ENCODE measurements at regions not wholly inside any gene's neighbourhood (a gene's known extent, or its start where the extent isn't known, plus 50 kb on each side); places are given as distances from the start of the nearest gene placed in this dataset.

GRCh38 chr11:104672897-104673296 is 225.4 kb downstream of the CASP12 start:
- DNase-seq (ENCODE audit: low read depth) = no peak
- no peak overlapping the region for H3K4me3 ChIP-seq (ENCODE audit: low read depth, low read length)
- TF ChIP-seq, protein P1, sequence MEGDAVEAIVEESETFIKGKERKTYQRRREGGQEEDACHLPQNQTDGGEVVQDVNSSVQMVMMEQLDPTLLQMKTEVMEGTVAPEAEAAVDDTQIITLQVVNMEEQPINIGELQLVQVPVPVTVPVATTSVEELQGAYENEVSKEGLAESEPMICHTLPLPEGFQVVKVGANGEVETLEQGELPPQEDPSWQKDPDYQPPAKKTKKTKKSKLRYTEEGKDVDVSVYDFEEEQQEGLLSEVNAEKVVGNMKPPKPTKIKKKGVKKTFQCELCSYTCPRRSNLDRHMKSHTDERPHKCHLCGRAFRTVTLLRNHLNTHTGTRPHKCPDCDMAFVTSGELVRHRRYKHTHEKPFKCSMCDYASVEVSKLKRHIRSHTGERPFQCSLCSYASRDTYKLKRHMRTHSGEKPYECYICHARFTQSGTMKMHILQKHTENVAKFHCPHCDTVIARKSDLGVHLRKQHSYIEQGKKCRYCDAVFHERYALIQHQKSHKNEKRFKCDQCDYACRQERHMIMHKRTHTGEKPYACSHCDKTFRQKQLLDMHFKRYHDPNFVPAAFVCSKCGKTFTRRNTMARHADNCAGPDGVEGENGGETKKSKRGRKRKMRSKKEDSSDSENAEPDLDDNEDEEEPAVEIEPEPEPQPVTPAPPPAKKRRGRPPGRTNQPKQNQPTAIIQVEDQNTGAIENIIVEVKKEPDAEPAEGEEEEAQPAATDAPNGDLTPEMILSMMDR (IDR thresholded peaks at IDR 0.05; ENCODE audit: low read depth, low read length) = no peak

DNA sequence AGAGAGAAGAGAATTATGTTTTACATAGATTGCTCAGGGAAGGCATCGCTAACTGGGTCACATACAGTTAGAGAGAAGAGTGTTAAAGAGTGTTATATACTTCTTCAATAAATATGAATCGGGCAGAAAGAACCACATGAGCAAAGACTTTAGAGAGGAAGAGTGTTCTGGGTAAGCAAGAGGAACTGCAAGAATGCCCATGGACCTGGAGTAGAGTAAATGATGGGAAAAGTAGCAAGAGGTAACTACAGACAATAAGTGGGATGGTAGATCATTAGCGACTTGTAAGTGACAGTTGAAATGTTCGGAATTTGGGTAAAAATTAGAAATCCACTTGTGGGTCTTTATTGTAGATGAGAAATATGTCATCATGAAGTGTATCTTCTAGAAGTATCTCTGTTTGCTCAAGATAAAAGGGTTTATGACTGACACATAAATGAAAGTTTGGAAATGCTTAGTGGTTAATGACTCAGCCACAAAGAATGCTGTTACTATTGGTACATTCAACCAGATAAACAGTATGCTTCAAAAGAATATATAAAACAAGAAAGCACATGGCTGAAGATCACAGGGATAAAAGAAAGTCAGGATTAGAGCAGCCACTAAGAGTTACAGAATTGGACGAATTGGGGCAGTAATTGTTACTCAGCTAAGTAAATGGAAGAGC is 229.3 kb downstream of the CASP12 start:
- peak; percentile 27 for TF ChIP-seq MYC (IDR thresholded peaks at IDR 0.05; ENCODE audit: low read depth, low read length)
- TF ChIP-seq MAX (IDR thresholded peaks at IDR 0.05; ENCODE audit: low read depth, low read length) = peak; percentile 86
- no peak for TF ChIP-seq POLR2A (IDR thresholded peaks at IDR 0.05; ENCODE audit: extremely low read depth, insufficient read length)
- no peak overlapping the region for H3K4me3 ChIP-seq (ENCODE audit: low read depth, low read length)
- DNase-seq (ENCODE audit: low read depth) = peak; percentile 88

- DNase-seq (ENCODE audit: low read depth) = no peak
- no peak overlapping the region for H3K4me3 ChIP-seq (ENCODE audit: low read depth, low read length)
Observed at GRCh38 chr11:104666624-104667023, 231.6 kb downstream of the CASP12 start.

GRCh38 chr11:104665641-104666040 is 232.6 kb downstream of the CASP12 start:
- TF ChIP-seq, protein P1 (IDR thresholded peaks at IDR 0.05; ENCODE audit: low read depth, low read length) = no peak
- 0 out of 2 replicates have a peak, but pooled peaks have one; percentile 24 for TF ChIP-seq MAX (IDR thresholded peaks at IDR 0.05; ENCODE audit: low read depth, low read length)
- no peak for TF ChIP-seq POLR2A (IDR thresholded peaks at IDR 0.05; ENCODE audit: extremely low read depth, insufficient read length)
- peak; percentile 88 for DNase-seq (ENCODE audit: low read depth)
- no peak overlapping the region for H3K4me3 ChIP-seq (ENCODE audit: low read depth, low read length)

More at GRCh38 chr11:104666624-104667023, 231.6 kb downstream of the CASP12 start:
- no peak for TF ChIP-seq POLR2A (IDR thresholded peaks at IDR 0.05; ENCODE audit: extremely low read depth, insufficient read length)
- no peak for TF ChIP-seq MYC (IDR thresholded peaks at IDR 0.05; ENCODE audit: low read depth, low read length)
- TF ChIP-seq, protein P1 (IDR thresholded peaks at IDR 0.05; ENCODE audit: low read depth, low read length) = no peak
- no peak for TF ChIP-seq MAX (IDR thresholded peaks at IDR 0.05; ENCODE audit: low read depth, low read length)

DNA sequence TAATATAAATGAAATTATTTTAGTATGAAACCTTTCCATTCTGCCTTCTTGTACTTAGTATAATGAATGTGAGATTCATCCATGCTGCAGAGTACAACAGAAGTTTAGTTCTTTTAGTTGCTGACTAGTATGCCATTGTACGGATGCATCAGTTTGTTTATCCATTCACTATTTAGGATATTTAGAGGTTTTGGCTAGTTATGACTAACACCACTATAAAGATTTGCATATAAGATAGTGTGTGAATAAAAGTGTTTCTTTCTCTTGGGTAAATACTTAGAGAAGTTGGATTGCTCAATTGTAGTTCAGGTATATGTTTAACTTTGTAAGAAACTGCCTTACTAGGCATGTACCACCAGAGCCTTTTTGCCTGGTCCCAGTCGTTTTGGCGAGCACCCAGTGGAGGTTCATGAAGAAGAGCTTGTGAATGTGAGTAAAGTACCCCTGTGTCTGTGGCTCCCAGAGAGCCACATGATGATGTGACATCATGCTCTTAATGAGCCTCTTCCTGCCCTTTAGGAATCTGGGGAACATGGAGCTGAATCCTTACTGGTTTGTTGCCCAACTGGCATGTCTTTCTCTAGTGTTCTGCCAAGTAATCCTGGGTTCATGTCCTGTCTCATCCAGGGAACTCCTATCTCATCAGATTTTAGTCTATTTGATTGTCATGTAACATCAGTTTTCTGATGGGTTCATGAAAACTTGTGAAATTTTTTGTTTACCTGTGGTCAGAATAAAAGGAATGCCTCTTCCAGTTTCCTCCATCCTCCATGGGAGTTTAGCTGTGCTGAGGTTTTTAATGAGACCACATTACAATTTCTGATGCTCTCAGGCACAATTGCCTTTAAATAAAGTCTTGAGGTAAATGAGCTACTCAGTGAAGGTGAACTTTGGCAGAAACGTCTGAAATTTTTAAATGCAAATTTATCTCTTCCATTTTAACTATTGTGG is 234.8 kb downstream of the CASP12 start:
- TF ChIP-seq POLR2A (IDR thresholded peaks at IDR 0.05; ENCODE audit: extremely low read depth, insufficient read length) (no peak), MYC (IDR thresholded peaks at IDR 0.05; ENCODE audit: low read depth, low read length) (no peak), MAX (IDR thresholded peaks at IDR 0.05; ENCODE audit: low read depth, low read length) (no peak)
- TF ChIP-seq, protein P1 (IDR thresholded peaks at IDR 0.05; ENCODE audit: low read depth, low read length) = no peak
- H3K4me3 ChIP-seq (ENCODE audit: low read depth, low read length) = no peak overlapping the region
- no peak for DNase-seq (ENCODE audit: low read depth)

GRCh38 chr11:104661901-104662300 is 236.4 kb downstream of the CASP12 start:
- DNase-seq (ENCODE audit: low read depth) = no peak
- no peak overlapping the region for H3K4me3 ChIP-seq (ENCODE audit: low read depth, low read length)
- TF ChIP-seq MAX (IDR thresholded peaks at IDR 0.05; ENCODE audit: low read depth, low read length) (no peak), POLR2A (IDR thresholded peaks at IDR 0.05; ENCODE audit: extremely low read depth, insufficient read length) (no peak), MYC (IDR thresholded peaks at IDR 0.05; ENCODE audit: low read depth, low read length) (no peak)
- TF ChIP-seq, protein P1 (IDR thresholded peaks at IDR 0.05; ENCODE audit: low read depth, low read length) = no peak
